H1 (cell line): ENCODE measurements at regions not wholly inside any gene's neighbourhood (a gene's known extent, or its start where the extent isn't known, plus 50 kb on each side); places are given as distances from the start of the nearest gene placed in this dataset.

Experiments used
- CTCF ChIA-PET: fragments of 300-600 bp; sonication (Branson Sonifier 250); formaldehyde crosslinking; loops from one replicate; lab custom pipeline; 2021; ENCODE audit not compliant: partially characterized antibody; lab: Charles Lee
- POLR2A ChIA-PET: fragments of 300-600 bp; sonication (Branson Sonifier 250); formaldehyde crosslinking; loops from one replicate; lab custom pipeline; 2021; ENCODE audit warnings: inconsistent platforms; ENCODE audit not compliant: partially characterized antibody; lab: Charles Lee
- DNase-seq, 2 experiments: peaks; one replicate each; pipeline versions ENCODE4 v3.0.0 to v3.0.0-alpha.2; 2010 to 2022; ENCODE audit warnings: low spot score in 2 of 2, low read depth in 1 of 2, mixed read lengths in 1 of 2
- FAIRE-seq: peaks from 2 replicates; lab custom pipeline; 2011; peaks lifted over from hg19 to GRCh38; lab: Jason Lieb, UNC
- H2AFZ ChIP-seq: 2 replicates; pipeline ENCODE4 v1.8.1; 2012; ENCODE audit warnings: low read length, inconsistent platforms
- H2AK5ac ChIP-seq: 2 replicates; pipeline ENCODE4 v1.6.1; 2013; ENCODE audit warnings: low read depth, low read length
- H2BK120ac ChIP-seq: replicated peaks from 2 replicates; pipeline ENCODE3; 2013; ENCODE audit warnings: low read depth, low read length, inconsistent platforms
- H2BK12ac ChIP-seq: 2 replicates; pipeline ENCODE4 v1.6.1; 2013; ENCODE audit warnings: low read depth, low read length
- H2BK15ac ChIP-seq: 2 replicates; pipeline ENCODE4 v1.6.1; 2013; ENCODE audit warnings: low read length
- H2BK20ac ChIP-seq: 2 replicates; pipeline ENCODE4 v1.6.1; 2013; ENCODE audit warnings: low read length
- H2BK5ac ChIP-seq: 2 replicates; pipeline ENCODE4 v1.6.1; 2013; ENCODE audit warnings: low read depth, low read length
- H3K14ac ChIP-seq: 2 replicates; pipeline ENCODE4 v1.6.1; 2013; ENCODE audit warnings: inconsistent platforms; ENCODE audit not compliant: insufficient read length
- H3K18ac ChIP-seq: 2 replicates; pipeline ENCODE4 v1.6.1; 2013; ENCODE audit warnings: low read length; ENCODE audit errors: extremely low read depth
- H3K23ac ChIP-seq: 2 replicates; pipeline ENCODE4 v1.6.1; 2013; ENCODE audit warnings: inconsistent platforms; ENCODE audit not compliant: insufficient read length
- H3K23me2 ChIP-seq: 2 replicates; pipeline ENCODE4 v1.6.1; 2013; ENCODE audit warnings: low read depth, low read length
- H3K27ac ChIP-seq: 2 replicates; pipeline ENCODE4 v1.6.1; 2011; ENCODE audit warnings: low read depth, low read length, inconsistent platforms
- H3K27me3 ChIP-seq, 4 experiments: replicated peaks in 1 of 4; 1 replicate in 1 of 4; 2 replicates in 3 of 4; pipeline versions ENCODE4 v1.6.1 to v1.8.1; 2011 to 2013; ENCODE audit warnings: low read length in 3 of 4, mild to moderate bottlenecking in 3 of 4, inconsistent platforms in 2 of 4, mixed read lengths in 2 of 4, moderate library complexity in 1 of 4; ENCODE audit not compliant: control insufficient read depth in 3 of 4, insufficient read depth in 3 of 4; ENCODE audit errors: extremely low read depth in 1 of 4
- H3K36me3 ChIP-seq, 4 experiments: 2 replicates each; pipeline versions ENCODE4 v1.6.1 to v1.8.1; 2011 to 2013; ENCODE audit warnings: mild to moderate bottlenecking in 4 of 4, low read length in 3 of 4, moderate library complexity in 2 of 4, control low read depth in 1 of 4, inconsistent platforms in 1 of 4; ENCODE audit not compliant: insufficient read depth in 4 of 4, control insufficient read depth in 2 of 4
- H3K4ac ChIP-seq: replicated peaks from 2 replicates; pipeline ENCODE3; 2013; ENCODE audit warnings: low read length, low read depth, mixed read lengths, inconsistent platforms; ENCODE audit not compliant: insufficient read length
- H3K4me1 ChIP-seq, 4 experiments: replicated peaks in 1 of 4; 1 replicate in 1 of 4; 2 replicates in 3 of 4; pipeline versions ENCODE4 v1.6.1 to v1.8.1; 2011 to 2013; ENCODE audit warnings: low read length in 3 of 4, inconsistent platforms in 2 of 4, mixed read lengths in 1 of 4; ENCODE audit not compliant: insufficient read depth in 4 of 4, control insufficient read depth in 3 of 4
- H3K4me2 ChIP-seq, 2 experiments: 2 replicates each; pipeline versions ENCODE4 v1.6.1 to v1.8.1; 2011 to 2013; ENCODE audit warnings: low read depth in 2 of 2, low read length in 2 of 2, control low read depth in 1 of 2, inconsistent platforms in 1 of 2, mild to moderate bottlenecking in 1 of 2; ENCODE audit not compliant: insufficient read depth in 1 of 2
- H3K4me3 ChIP-seq, 4 experiments: fragments of 200-600, 300-600 bp in 1 of 4; sonication (generic), shearing (Covaris generic), sonication (Bioruptor Twin) in 1 of 4; 2 replicates each; pipeline versions ENCODE4 v1.5.1 to v1.8.1; 2011 to 2016; ENCODE audit warnings: low read length in 4 of 4, low read depth in 3 of 4, control low read depth in 2 of 4, inconsistent platforms in 2 of 4, mild to moderate bottlenecking in 2 of 4, mixed read lengths in 1 of 4, moderate library complexity in 1 of 4; ENCODE audit not compliant: insufficient read depth in 2 of 4; ENCODE audit errors: extremely low read depth in 1 of 4
- H3K56ac ChIP-seq: replicated peaks from 2 replicates; pipeline ENCODE3; 2013; ENCODE audit warnings: low read depth, mild to moderate bottlenecking, mixed read lengths, low read length, inconsistent platforms; ENCODE audit not compliant: insufficient read length
- H3K79me1 ChIP-seq: 2 replicates; pipeline ENCODE4 v1.6.1; 2013; ENCODE audit warnings: low read depth, low read length, control low read depth
- H3K79me2 ChIP-seq, 2 experiments: 2 replicates each; pipeline versions ENCODE4 v1.6.1 to v1.8.1; 2012 to 2013; ENCODE audit warnings: low read length in 2 of 2, mild to moderate bottlenecking in 2 of 2, inconsistent platforms in 1 of 2; ENCODE audit not compliant: insufficient read depth in 2 of 2, control insufficient read depth in 1 of 2
- H3K9ac ChIP-seq, 4 experiments: replicated peaks in 1 of 4; 1 replicate in 1 of 4; 2 replicates in 3 of 4; pipeline versions ENCODE4 v1.6.1 to v1.8.1; 2011 to 2013; ENCODE audit warnings: low read depth in 3 of 4, low read length in 3 of 4, control low read depth in 2 of 4, mild to moderate bottlenecking in 2 of 4, moderate library complexity in 2 of 4, inconsistent platforms in 1 of 4; ENCODE audit errors: extremely low read depth in 1 of 4
- H3K9me3 ChIP-seq, 2 experiments: 2 replicates each; pipeline versions ENCODE4 v1.6.1 to v1.8.1; 2012 to 2013; ENCODE audit warnings: mild to moderate bottlenecking in 2 of 2, moderate library complexity in 2 of 2, control low read depth in 1 of 2, inconsistent platforms in 1 of 2, low read depth in 1 of 2, low read length in 1 of 2, mixed read lengths in 1 of 2; ENCODE audit not compliant: insufficient read depth in 2 of 2
- H4K20me1 ChIP-seq, 2 experiments: replicated peaks in 1 of 2; 2 replicates each; pipeline versions ENCODE3 to v1.8.1; 2011 to 2013; ENCODE audit warnings: inconsistent platforms in 2 of 2, low read length in 2 of 2, mild to moderate bottlenecking in 1 of 2; ENCODE audit not compliant: insufficient read depth in 2 of 2, control insufficient read depth in 1 of 2
- H4K5ac ChIP-seq: 2 replicates; pipeline ENCODE4 v1.6.1; 2013; ENCODE audit warnings: low read length, low read depth, mixed read lengths, inconsistent platforms; ENCODE audit not compliant: insufficient read length
- H4K8ac ChIP-seq: 2 replicates; pipeline ENCODE4 v1.8.0; 2013; ENCODE audit warnings: mild to moderate bottlenecking, moderate library complexity, low read length, inconsistent platforms; ENCODE audit not compliant: insufficient read depth; ENCODE audit errors: extremely low read depth
- H4K91ac ChIP-seq: replicated peaks from 2 replicates; pipeline ENCODE3; 2013; ENCODE audit warnings: low read length, mixed read lengths, inconsistent platforms; ENCODE audit not compliant: insufficient read length
- POU5F1 ChIP-seq: IDR thresholded peaks from 2 replicates; pipeline ENCODE4 v1.6.1; 2011; ENCODE audit warnings: low read depth, mild to moderate bottlenecking, low read length, moderate library complexity
- RAD21 ChIP-seq, 2 experiments: IDR thresholded peaks in 1 of 2; conservative IDR thresholded peaks in 1 of 2; 2 replicates each; pipeline ENCODE4 v1.6.1; 2011; ENCODE audit warnings: low read depth in 2 of 2, low read length in 2 of 2, improper control_type of control experiment in 1 of 2, inconsistent platforms in 1 of 2, mild to moderate bottlenecking in 1 of 2, moderate library complexity in 1 of 2
- WGBS, 2 experiments: shearing (Covaris generic) in 1 of 2; methylation state at CpG; one replicate each; pipeline versions ENCODE4 v1.1.6 to v1.1.7; 2013 to 2015; ENCODE audit warnings: low lambda C conversion rate in 2 of 2, mixed read lengths in 2 of 2, inconsistent platforms in 1 of 2, low coverage in 1 of 2, missing lambda C conversion rate in 1 of 2; ENCODE audit not compliant: insufficient replicate concordance in 2 of 2, insufficient coverage in 1 of 2, insufficient read length in 1 of 2; ENCODE audit errors: extremely low coverage in 1 of 2, missing lambda C conversion rate in 1 of 2; 5-methylcytosine and 5-hydroxymethylcytosine counted together
- TF ChIP-seq, protein P1 (sequence below), 3 experiments: IDR thresholded peaks; 1 replicate in 2 of 3; 2 replicates in 1 of 3; pipeline versions ENCODE4 v1.5.1 to v1.6.1; 2011; ENCODE audit warnings: low read length in 3 of 3, mild to moderate bottlenecking in 3 of 3, inconsistent platforms in 2 of 3, low read depth in 1 of 3, moderate library complexity in 1 of 3; ENCODE audit not compliant: insufficient read depth in 1 of 3; ENCODE audit errors: control extremely low read depth in 1 of 3

DNA sequence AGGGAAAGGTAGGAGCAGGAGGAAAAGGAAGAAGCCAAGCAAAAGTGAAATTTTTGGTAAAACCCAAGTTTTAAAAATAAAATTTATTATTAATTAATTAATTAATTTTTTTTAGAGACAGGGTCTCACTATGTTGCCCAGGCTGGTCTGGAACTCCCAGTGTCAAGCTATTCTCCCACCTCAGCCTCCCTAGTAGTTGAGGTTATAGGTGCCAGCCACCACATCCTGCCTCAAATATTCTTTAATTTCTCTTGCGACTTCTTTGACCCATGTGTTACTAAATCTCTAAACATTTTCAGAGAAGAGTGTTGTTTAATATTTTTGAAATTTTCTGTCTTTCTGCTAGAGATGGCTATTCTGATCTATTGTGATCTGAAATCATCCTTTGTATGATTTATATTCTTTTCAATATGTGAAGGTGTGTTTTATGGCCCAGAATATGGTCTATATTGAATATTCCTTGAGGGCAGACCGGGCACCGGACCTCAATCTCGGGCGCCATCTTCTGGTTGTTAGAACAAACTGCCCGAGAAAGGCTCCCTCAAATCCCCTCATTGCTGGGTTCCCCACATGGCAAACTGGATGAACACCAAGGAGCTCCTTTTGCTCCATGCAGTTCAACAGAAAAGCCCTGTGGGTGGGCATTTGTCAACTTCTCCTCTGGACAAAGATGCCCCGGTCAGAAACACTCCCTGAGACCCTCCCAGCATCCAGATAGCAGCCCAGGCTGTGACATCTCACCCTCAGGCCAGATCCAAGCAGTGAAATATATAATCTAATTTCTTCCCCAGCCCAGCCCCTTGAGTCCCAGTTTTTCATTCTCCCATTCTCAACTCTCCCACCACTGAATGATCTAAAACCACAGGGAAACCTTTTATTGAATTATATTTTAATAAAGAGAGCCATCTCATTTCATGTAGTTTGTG lies 110.5 kb downstream of the ASCL4 start:
- CTCF ChIA-PET, result interaction anchor here (0.6 to 4.3 kb wide), 47 partner anchors 8 to 214 kb away, joined by 3 to 22 read pairs (median 4); partner anchors contain the start of gene ASCL4

More for the DNA sequence above, 110.5 kb downstream of the ASCL4 start:
- Histone ChIP-seq H2BK20ac (no peak overlapping the region), H4K8ac (no peak overlapping the region), H4K20me1 (no peaks in the 10 kb centered on the region), H3K23ac (no peak overlapping the region), H4K5ac (no peak overlapping the region), H3K79me2 (no peaks in the 10 kb centered on the region), H3K79me1 (no peaks in the 10 kb centered on the region), H3K4me1 (no peaks in the 10 kb centered on the region), H2BK5ac (no peak overlapping the region), H3K4me2 (no peak overlapping the region), H2BK15ac (no peak overlapping the region), H3K27ac (no peak overlapping the region), H3K18ac (no peak overlapping the region), H3K56ac (no peak overlapping the region), H3K14ac (no peak overlapping the region), H3K4me3 (no peak overlapping the region), H2BK120ac (no peak overlapping the region), H3K4ac (no peak overlapping the region), H3K36me3 (no peaks in the 10 kb centered on the region), H4K91ac (no peak overlapping the region), H3K23me2 (no peaks in the 10 kb centered on the region), H3K9me3 (no peaks in the 10 kb centered on the region), H2AK5ac (no peak overlapping the region), H2BK12ac (no peak overlapping the region), H3K27me3 (peaks cover 0 to 2% (median 0%) of the 10 kb centered on the region in 4 experiments; a peak in 1 of 7 replicates), H2AFZ (no peak overlapping the region), H3K9ac (no peak overlapping the region)
- WGBS, 2 experiments, result 17% methylated on average over 7 of the region's 7 CpGs; no CpG with 5 or more reads in 1 of the 2 experiments
- TF ChIP-seq RAD21 (IDR thresholded peaks at IDR 0.05 in 1 of 2, conservative IDR thresholded peaks at IDR 0.05 in 1 of 2; ENCODE audit: low read depth in 2 of 2, low read length in 2 of 2), result peak; percentile 88
- TF ChIP-seq, protein P1, sequence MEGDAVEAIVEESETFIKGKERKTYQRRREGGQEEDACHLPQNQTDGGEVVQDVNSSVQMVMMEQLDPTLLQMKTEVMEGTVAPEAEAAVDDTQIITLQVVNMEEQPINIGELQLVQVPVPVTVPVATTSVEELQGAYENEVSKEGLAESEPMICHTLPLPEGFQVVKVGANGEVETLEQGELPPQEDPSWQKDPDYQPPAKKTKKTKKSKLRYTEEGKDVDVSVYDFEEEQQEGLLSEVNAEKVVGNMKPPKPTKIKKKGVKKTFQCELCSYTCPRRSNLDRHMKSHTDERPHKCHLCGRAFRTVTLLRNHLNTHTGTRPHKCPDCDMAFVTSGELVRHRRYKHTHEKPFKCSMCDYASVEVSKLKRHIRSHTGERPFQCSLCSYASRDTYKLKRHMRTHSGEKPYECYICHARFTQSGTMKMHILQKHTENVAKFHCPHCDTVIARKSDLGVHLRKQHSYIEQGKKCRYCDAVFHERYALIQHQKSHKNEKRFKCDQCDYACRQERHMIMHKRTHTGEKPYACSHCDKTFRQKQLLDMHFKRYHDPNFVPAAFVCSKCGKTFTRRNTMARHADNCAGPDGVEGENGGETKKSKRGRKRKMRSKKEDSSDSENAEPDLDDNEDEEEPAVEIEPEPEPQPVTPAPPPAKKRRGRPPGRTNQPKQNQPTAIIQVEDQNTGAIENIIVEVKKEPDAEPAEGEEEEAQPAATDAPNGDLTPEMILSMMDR (IDR thresholded peaks at IDR 0.05; ENCODE audit: control extremely low read depth in 1 of 3, insufficient read depth in 1 of 3, low read depth in 1 of 3, low read length in 3 of 3), result peak; percentile 65 to 80 (median 75)
- TF ChIP-seq POU5F1, result no peak
- FAIRE-seq, result peak; percentile 86
- POLR2A ChIA-PET, result interaction anchor here (0.5 to 1.2 kb wide), 5 partner anchors 14 to 127 kb away, joined by 3 read pairs; no protein-coding TSS in a partner anchor
- peak in 1 of 2 experiments; percentile 63 for DNase-seq
